Naive thymus-derived CD4-positive, alpha-beta T cell (primary cell): ENCODE measurements at regions not wholly inside any gene's neighbourhood (a gene's known extent, or its start where the extent isn't known, plus 50 kb on each side); places are given as distances from the start of the nearest gene placed in this dataset.

ENCODE experiments used
- ATAC-seq: fragments of 150-1000 bp; cut with Tn5 transposase; 2 replicates; pipeline ENCODE4 v1.10.0; 2021; ENCODE audit warnings: mild to moderate bottlenecking, moderate library complexity
- CTCF ChIA-PET: fragments of 350-600 bp; sonication (Branson Sonifier 250); formaldehyde crosslinking; loops from one replicate; lab custom pipeline; 2021; ENCODE audit warnings: antibody characterized with exemption; lab: Charles Lee
- POLR2A ChIA-PET: fragments of 350-600 bp; sonication (Branson Sonifier 250); formaldehyde crosslinking; loops from one replicate; lab custom pipeline; 2021; ENCODE audit warnings: antibody characterized with exemption, inconsistent platforms; lab: Charles Lee
- DNase-seq, 9 donors: peaks; one replicate each; pipeline versions ENCODE4 v3.0.0 to v3.0.0-alpha.2; 2020 to 2022; ENCODE audit warnings: mixed read lengths in 1 of 9
- H3K27ac ChIP-seq: one replicate; pipeline ENCODE4 v1.7.0; 2013; ENCODE audit warnings: mild to moderate bottlenecking, low read depth, low read length, moderate library complexity
- H3K27me3 ChIP-seq, 2 donors: one replicate each; pipeline ENCODE4 v1.7.0; 2013; ENCODE audit warnings: low read length in 2 of 2, mild to moderate bottlenecking in 2 of 2, moderate library complexity in 2 of 2; ENCODE audit not compliant: control insufficient read depth in 2 of 2, insufficient read depth in 2 of 2
- H3K36me3 ChIP-seq, 3 experiments: 1 replicate in 2 of 3; 2 replicates in 1 of 3; pipeline ENCODE4 v1.7.0; 2013; ENCODE audit warnings: low read length in 3 of 3, mild to moderate bottlenecking in 3 of 3, moderate library complexity in 1 of 3; ENCODE audit not compliant: insufficient read depth in 3 of 3, control insufficient read depth in 2 of 3
- H3K4me1 ChIP-seq, 2 donors: one replicate each; pipeline ENCODE4 v1.7.0; 2013; ENCODE audit warnings: low read length in 2 of 2, mild to moderate bottlenecking in 2 of 2, moderate library complexity in 1 of 2; ENCODE audit not compliant: control insufficient read depth in 2 of 2, insufficient read depth in 2 of 2
- H3K4me3 ChIP-seq: 2 replicates; pipeline ENCODE4 v1.7.0; 2013; ENCODE audit warnings: mild to moderate bottlenecking, low read length
- H3K9me3 ChIP-seq, 3 experiments: 1 replicate in 2 of 3; 2 replicates in 1 of 3; pipeline ENCODE4 v1.7.0; 2013; ENCODE audit warnings: low read length in 3 of 3; ENCODE audit not compliant: control insufficient read depth in 2 of 3
- H3K27ac Mint-ChIP-seq, 9 donors: one replicate each; pipeline ENCODE4 v1.8.0; 2020 to 2022; ENCODE audit warnings: mixed read lengths in 9 of 9, mild to moderate bottlenecking in 8 of 9, moderate library complexity in 5 of 9, inconsistent platforms in 2 of 9
- H3K27me3 Mint-ChIP-seq, 5 donors: one replicate each; pipeline ENCODE4 v1.8.0; 2021 to 2022; ENCODE audit warnings: mixed read lengths in 5 of 5, mild to moderate bottlenecking in 1 of 5
- H3K36me3 Mint-ChIP-seq, 5 donors: one replicate each; pipeline ENCODE4 v1.8.0; 2020 to 2022; ENCODE audit warnings: mixed read lengths in 5 of 5, mild to moderate bottlenecking in 3 of 5, inconsistent platforms in 1 of 5
- H3K4me1 Mint-ChIP-seq, 7 donors: one replicate each; pipeline ENCODE4 v1.8.0; 2020 to 2022; ENCODE audit warnings: mixed read lengths in 7 of 7, mild to moderate bottlenecking in 3 of 7, inconsistent platforms in 1 of 7
- H3K4me3 Mint-ChIP-seq, 10 donors: one replicate each; pipeline ENCODE4 v1.8.0; 2020 to 2022; ENCODE audit warnings: mild to moderate bottlenecking in 10 of 10, mixed read lengths in 10 of 10, moderate library complexity in 6 of 10, inconsistent platforms in 2 of 10
- H3K9me3 Mint-ChIP-seq, 11 donors: one replicate each; pipeline ENCODE4 v1.8.0; 2020 to 2022; ENCODE audit warnings: mixed read lengths in 11 of 11, mild to moderate bottlenecking in 4 of 11, inconsistent platforms in 1 of 11, moderate library complexity in 1 of 11
- intact Hi-C, 2 donors: fragments of 100-400 bp; cut with micrococcal nuclease; formaldehyde crosslinking; loops; one replicate each; pipeline ENCODE4 v1.15.1; 2023

GRCh38 chr20:5401277-5401875 is 84.6 kb upstream of the PROKR2 start:
- CTCF ChIA-PET: no interaction called here
- ATAC-seq: no peak
- H3K4me1 Mint-ChIP-seq: no peaks in the 10 kb centered on the region
- H3K27ac ChIP-seq: no peak overlapping the region
- H3K9me3 ChIP-seq: peaks cover 0 to 10% (median 0%) of the 10 kb centered on the region in 3 experiments
- H3K4me3 Mint-ChIP-seq: no peak overlapping the region
- no peak overlapping the region for H3K27ac Mint-ChIP-seq
- H3K9me3 Mint-ChIP-seq: peaks cover 0 to 29% (median 16%) of the 10 kb centered on the region in 11 donors
- H3K27me3 ChIP-seq: peaks cover 0 to 3% of the 10 kb centered on the region in 2 donors
- intact Hi-C loops: no loop called here
- POLR2A ChIA-PET: no interaction called here
- H3K36me3 ChIP-seq: no peaks in the 10 kb centered on the region
- no peak for DNase-seq
- no peaks in the 10 kb centered on the region for H3K4me1 ChIP-seq
- H3K36me3 Mint-ChIP-seq: no peaks in the 10 kb centered on the region
- H3K4me3 ChIP-seq: no peak overlapping the region
- peaks cover 0 to 43% (median 33%) of the 10 kb centered on the region in 5 donors for H3K27me3 Mint-ChIP-seq

GRCh38 chr20:5400164-5400762 is 83.5 kb upstream of the PROKR2 start:
- ChIA-PET POLR2A (no interaction called here), CTCF (no interaction called here)
- Mint-ChIP-seq H3K27ac (no peak overlapping the region), H3K4me3 (no peak overlapping the region), H3K27me3 (peaks cover 0 to 44% (median 28%) of the 10 kb centered on the region in 5 donors), H3K36me3 (no peaks in the 10 kb centered on the region), H3K9me3 (peaks cover 0 to 28% (median 10%) of the 10 kb centered on the region in 11 donors), H3K4me1 (no peaks in the 10 kb centered on the region)
- H3K9me3 ChIP-seq: peaks cover 0 to 10% (median 0%) of the 10 kb centered on the region in 3 experiments
- peaks cover 0 to 3% of the 10 kb centered on the region in 2 donors for H3K27me3 ChIP-seq
- ATAC-seq (no peak), DNase-seq (no peak)
- H3K4me1 ChIP-seq: no peaks in the 10 kb centered on the region
- no peak overlapping the region for H3K4me3 ChIP-seq
- H3K36me3 ChIP-seq: no peaks in the 10 kb centered on the region
- H3K27ac ChIP-seq: no peak overlapping the region
- intact Hi-C loops: no loop called here

GRCh38 chr20:5397393-5397792 is 80.6 kb upstream of the PROKR2 start:
- Mint-ChIP-seq H3K36me3 (no peaks in the 10 kb centered on the region), H3K4me1 (no peaks in the 10 kb centered on the region), H3K4me3 (no peak overlapping the region), H3K27ac (no peak overlapping the region), H3K9me3 (peaks cover 0 to 21% (median 3%) of the 10 kb centered on the region in 11 donors), H3K27me3 (peaks cover 0 to 47% (median 37%) of the 10 kb centered on the region in 5 donors)
- no peak for DNase-seq
- intact Hi-C loops: no loop called here
- ATAC-seq: no peak
- Histone ChIP-seq H3K27me3 (peaks cover 0 to 3% of the 10 kb centered on the region in 2 donors), H3K4me3 (no peak overlapping the region), H3K9me3 (no peaks in the 10 kb centered on the region), H3K27ac (no peak overlapping the region), H3K4me1 (no peaks in the 10 kb centered on the region), H3K36me3 (no peaks in the 10 kb centered on the region)
- ChIA-PET POLR2A (no interaction called here), CTCF (no interaction called here)

- H3K9me3 ChIP-seq: no peaks in the 10 kb centered on the region
- no peak for DNase-seq
- intact Hi-C loops: no loop called here
- Mint-ChIP-seq H3K27me3 (peaks cover 2 to 50% (median 37%) of the 10 kb centered on the region in 5 donors), H3K9me3 (peaks cover 0 to 17% (median 0%) of the 10 kb centered on the region in 11 donors), H3K27ac (no peak overlapping the region), H3K4me1 (no peaks in the 10 kb centered on the region), H3K4me3 (no peak overlapping the region), H3K36me3 (no peaks in the 10 kb centered on the region)
- H3K36me3 ChIP-seq: no peaks in the 10 kb centered on the region
- peaks cover 0 to 3% of the 10 kb centered on the region in 2 donors for H3K27me3 ChIP-seq
- H3K4me3 ChIP-seq: no peak overlapping the region
- ChIA-PET CTCF (no interaction called here), POLR2A (no interaction called here)
- no peak overlapping the region for H3K27ac ChIP-seq
- ATAC-seq: no peak
- no peaks in the 10 kb centered on the region for H3K4me1 ChIP-seq
Measured at GRCh38 chr20:5395932-5396727, 79.4 kb upstream of the PROKR2 start.

- ChIA-PET POLR2A (no interaction called here), CTCF (no interaction called here)
- H3K9me3 Mint-ChIP-seq: peaks cover 0 to 7% (median 0%) of the 10 kb centered on the region in 11 donors
- Histone ChIP-seq H3K4me3 (no peak overlapping the region), H3K4me1 (no peaks in the 10 kb centered on the region), H3K36me3 (no peaks in the 10 kb centered on the region), H3K27ac (no peak overlapping the region), H3K9me3 (no peaks in the 10 kb centered on the region), H3K27me3 (peaks cover 0 to 3% of the 10 kb centered on the region in 2 donors)
- H3K4me3 Mint-ChIP-seq: no peak overlapping the region
- peaks cover 9 to 53% (median 30%) of the 10 kb centered on the region in 5 donors for H3K27me3 Mint-ChIP-seq
- ATAC-seq (no peak), DNase-seq (no peak)
- H3K27ac Mint-ChIP-seq: no peak overlapping the region
- intact Hi-C loops: no loop called here
- H3K4me1 Mint-ChIP-seq: no peaks in the 10 kb centered on the region
- no peaks in the 10 kb centered on the region for H3K36me3 Mint-ChIP-seq
Measured at GRCh38 chr20:5393218-5393870, 76.6 kb upstream of the PROKR2 start.

- peaks cover 0 to 2% of the 10 kb centered on the region in 2 donors for H3K27me3 ChIP-seq
- H3K4me3 ChIP-seq: no peak overlapping the region
- DNase-seq: no peak
- H3K4me1 ChIP-seq: no peaks in the 10 kb centered on the region
- H3K27me3 Mint-ChIP-seq: peaks cover 18 to 39% (median 29%) of the 10 kb centered on the region in 5 donors
- no peaks in the 10 kb centered on the region for H3K36me3 ChIP-seq
- H3K4me1 Mint-ChIP-seq: no peaks in the 10 kb centered on the region
- intact Hi-C loops: no loop called here
- no peaks in the 10 kb centered on the region for H3K36me3 Mint-ChIP-seq
- POLR2A ChIA-PET: no interaction called here
- H3K27ac ChIP-seq: no peak overlapping the region
- CTCF ChIA-PET: no interaction called here
- H3K27ac Mint-ChIP-seq: no peak overlapping the region
- H3K4me3 Mint-ChIP-seq: no peak overlapping the region
- H3K9me3 Mint-ChIP-seq: peaks cover 0 to 7% (median 4%) of the 10 kb centered on the region in 11 donors
- ATAC-seq: no peak
- H3K9me3 ChIP-seq: no peaks in the 10 kb centered on the region
Measured at GRCh38 chr20:5390720-5391119, 74.0 kb upstream of the PROKR2 start.
